ENCODE measurements at regions not wholly inside any gene's neighbourhood (a gene's known extent, or its start where the extent isn't known, plus 50 kb on each side); places are given as distances from the start of the nearest gene placed in this dataset.
A peak's percentile ranks its signal among the peaks of the same experiment; 100 is the strongest.

GRCh38 chr4:112001041-112001440 lies 144.2 kb upstream of the FAM241A start:
- H4K20me1 ChIP-seq (replicated peaks in 1 of 2; ENCODE audit: control insufficient read depth in 1 of 2, insufficient read depth in 2 of 2, low read length in 2 of 2), result no peaks in the 10 kb centered on the region
- TF ChIP-seq JUN (IDR thresholded peaks at IDR 0.05; ENCODE audit: low read depth, low read length) (no peak), ZNF274 (IDR thresholded peaks at IDR 0.05; ENCODE audit: borderline replicate concordance, extremely low read depth, low read length) (no peak), TAF1 (IDR thresholded peaks at IDR 0.05; ENCODE audit: low read depth, low read length) (no peak), SRF (IDR thresholded peaks at IDR 0.05; ENCODE audit: low read depth, low read length) (no peak), GABPA (IDR thresholded peaks at IDR 0.05; ENCODE audit: borderline replicate concordance, insufficient read depth, low read length) (no peak), SIX5 (IDR thresholded peaks at IDR 0.05; ENCODE audit: low read depth, low read length) (no peak), EP300 (IDR thresholded peaks at IDR 0.05; ENCODE audit: borderline replicate concordance in 1 of 2, low read depth in 2 of 2, low read length in 2 of 2) (no peak), SAP30 (IDR thresholded peaks at IDR 0.05; ENCODE audit: insufficient read depth, insufficient replicate concordance, low read length) (no peak), BCL11A (IDR thresholded peaks at IDR 0.05; ENCODE audit: low read depth in 2 of 2, low read length in 2 of 2) (no peak), ASH2L (IDR thresholded peaks at IDR 0.05; ENCODE audit: low read length) (no peak), BACH1 (IDR thresholded peaks at IDR 0.05; ENCODE audit: low read length) (no peak)
- TF ChIP-seq, protein P1, sequence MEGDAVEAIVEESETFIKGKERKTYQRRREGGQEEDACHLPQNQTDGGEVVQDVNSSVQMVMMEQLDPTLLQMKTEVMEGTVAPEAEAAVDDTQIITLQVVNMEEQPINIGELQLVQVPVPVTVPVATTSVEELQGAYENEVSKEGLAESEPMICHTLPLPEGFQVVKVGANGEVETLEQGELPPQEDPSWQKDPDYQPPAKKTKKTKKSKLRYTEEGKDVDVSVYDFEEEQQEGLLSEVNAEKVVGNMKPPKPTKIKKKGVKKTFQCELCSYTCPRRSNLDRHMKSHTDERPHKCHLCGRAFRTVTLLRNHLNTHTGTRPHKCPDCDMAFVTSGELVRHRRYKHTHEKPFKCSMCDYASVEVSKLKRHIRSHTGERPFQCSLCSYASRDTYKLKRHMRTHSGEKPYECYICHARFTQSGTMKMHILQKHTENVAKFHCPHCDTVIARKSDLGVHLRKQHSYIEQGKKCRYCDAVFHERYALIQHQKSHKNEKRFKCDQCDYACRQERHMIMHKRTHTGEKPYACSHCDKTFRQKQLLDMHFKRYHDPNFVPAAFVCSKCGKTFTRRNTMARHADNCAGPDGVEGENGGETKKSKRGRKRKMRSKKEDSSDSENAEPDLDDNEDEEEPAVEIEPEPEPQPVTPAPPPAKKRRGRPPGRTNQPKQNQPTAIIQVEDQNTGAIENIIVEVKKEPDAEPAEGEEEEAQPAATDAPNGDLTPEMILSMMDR (IDR thresholded peaks at IDR 0.05; ENCODE audit: control extremely low read depth in 1 of 3, insufficient read depth in 1 of 3, low read depth in 1 of 3, low read length in 3 of 3), result no peak

More at GRCh38 chr4:112001041-112001440, 144.2 kb upstream of the FAM241A start:
- no peak for FAIRE-seq
- 0 out of 7 replicates have a peak, but pooled peaks cover 0 to 2% (median 0%) of the 10 kb centered on the region in 4 experiments for H3K4me1 ChIP-seq (replicated peaks in 1 of 4; ENCODE audit: control insufficient read depth in 3 of 4, insufficient read depth in 4 of 4, low read length in 3 of 4)
- H3K14ac ChIP-seq (ENCODE audit: insufficient read length), result no peak overlapping the region
- H2AK5ac ChIP-seq (ENCODE audit: low read depth, low read length), result no peak overlapping the region
- no peak overlapping the region for H3K4ac ChIP-seq (replicated peaks; ENCODE audit: insufficient read length, low read depth, low read length)
- H4K5ac ChIP-seq (ENCODE audit: insufficient read length, low read depth, low read length), result no peak overlapping the region
- no peaks in the 10 kb centered on the region for H3K9me3 ChIP-seq (ENCODE audit: insufficient read depth in 2 of 2, low read depth in 1 of 2, low read length in 1 of 2)
- no peak overlapping the region for H2BK5ac ChIP-seq (ENCODE audit: low read depth, low read length)
- H4K8ac ChIP-seq (ENCODE audit: extremely low read depth, insufficient read depth, low read length), result no peak overlapping the region
- H3K23ac ChIP-seq (ENCODE audit: insufficient read length), result no peak overlapping the region
- no peak overlapping the region for H2BK12ac ChIP-seq (ENCODE audit: low read depth, low read length)
- 0 out of 2 replicates have a peak overlapping the region, but pooled peaks have one; percentile 46 for H2AFZ ChIP-seq (ENCODE audit: low read length)
- H3K27ac ChIP-seq (ENCODE audit: low read depth, low read length), result no peak overlapping the region
- H2BK15ac ChIP-seq (ENCODE audit: low read length), result no peak overlapping the region
- no peak overlapping the region for H3K4me2 ChIP-seq (ENCODE audit: insufficient read depth in 1 of 2, low read depth in 2 of 2, low read length in 2 of 2)
- ChIA-PET POLR2A (ENCODE audit: partially characterized antibody) (no interaction called here), CTCF (ENCODE audit: partially characterized antibody) (interaction anchor here (1.2 to 2.2 kb wide), 2 partner anchors 13 to 16 kb away, joined by 3 to 7 read pairs; no protein-coding TSS in a partner anchor)
- H3K18ac ChIP-seq (ENCODE audit: extremely low read depth, low read length), result no peak overlapping the region
- no peak for DNase-seq (ENCODE audit: low read depth in 1 of 2, low spot score in 2 of 2)
- H3K23me2 ChIP-seq (ENCODE audit: low read depth, low read length), result no peaks in the 10 kb centered on the region
- H3K9ac ChIP-seq (replicated peaks in 1 of 4; ENCODE audit: extremely low read depth in 1 of 4, low read depth in 3 of 4, low read length in 3 of 4), result no peak overlapping the region
- H3K27me3 ChIP-seq (replicated peaks in 1 of 4; ENCODE audit: control insufficient read depth in 3 of 4, extremely low read depth in 1 of 4, insufficient read depth in 3 of 4, low read length in 3 of 4), result no peaks in the 10 kb centered on the region
- H3K36me3 ChIP-seq (ENCODE audit: control insufficient read depth in 2 of 4, insufficient read depth in 4 of 4, low read length in 3 of 4), result no peaks in the 10 kb centered on the region
- H2BK20ac ChIP-seq (ENCODE audit: low read length), result no peak overlapping the region
- H3K56ac ChIP-seq (replicated peaks; ENCODE audit: insufficient read length, low read depth, low read length), result no peak overlapping the region
- H3K4me3 ChIP-seq (ENCODE audit: extremely low read depth in 1 of 4, insufficient read depth in 2 of 4, low read depth in 3 of 4, low read length in 4 of 4), result no peak overlapping the region
- H4K91ac ChIP-seq (replicated peaks; ENCODE audit: insufficient read length, low read length), result no peak overlapping the region
- H2BK120ac ChIP-seq (replicated peaks; ENCODE audit: low read depth, low read length), result no peak overlapping the region
- WGBS, 2 experiments (ENCODE audit: extremely low coverage in 1 of 2, insufficient coverage in 1 of 2, insufficient read length in 1 of 2, insufficient replicate concordance in 2 of 2, low coverage in 1 of 2, low lambda C conversion rate in 2 of 2, missing lambda C conversion rate in 1 of 2), result 94% methylated on average over 1 of the region's 1 CpG; no CpG with 5 or more reads in 1 of the 2 experiments
- no peaks in the 10 kb centered on the region for H3K79me1 ChIP-seq (ENCODE audit: low read depth, low read length)
- H3K79me2 ChIP-seq (ENCODE audit: control insufficient read depth in 1 of 2, insufficient read depth in 2 of 2, low read length in 2 of 2), result no peaks in the 10 kb centered on the region
